ENCODE measurements at regions not wholly inside any gene's neighbourhood (a gene's known extent, or its start where the extent isn't known, plus 50 kb on each side); places are given as distances from the start of the nearest gene placed in this dataset.
"Not testable (repeated sequence)": the region's sequence is repeated elsewhere in the genome, so short reads cannot be mapped to it uniquely, and the experiment has no call there.

- no peak for DNase-seq (ENCODE audit: low read depth in 2 of 2, low spot score in 1 of 2)
Measured at GRCh38 chr20:39738651-39739050, 776.5 kb downstream of the DHX35 start.

DNA sequence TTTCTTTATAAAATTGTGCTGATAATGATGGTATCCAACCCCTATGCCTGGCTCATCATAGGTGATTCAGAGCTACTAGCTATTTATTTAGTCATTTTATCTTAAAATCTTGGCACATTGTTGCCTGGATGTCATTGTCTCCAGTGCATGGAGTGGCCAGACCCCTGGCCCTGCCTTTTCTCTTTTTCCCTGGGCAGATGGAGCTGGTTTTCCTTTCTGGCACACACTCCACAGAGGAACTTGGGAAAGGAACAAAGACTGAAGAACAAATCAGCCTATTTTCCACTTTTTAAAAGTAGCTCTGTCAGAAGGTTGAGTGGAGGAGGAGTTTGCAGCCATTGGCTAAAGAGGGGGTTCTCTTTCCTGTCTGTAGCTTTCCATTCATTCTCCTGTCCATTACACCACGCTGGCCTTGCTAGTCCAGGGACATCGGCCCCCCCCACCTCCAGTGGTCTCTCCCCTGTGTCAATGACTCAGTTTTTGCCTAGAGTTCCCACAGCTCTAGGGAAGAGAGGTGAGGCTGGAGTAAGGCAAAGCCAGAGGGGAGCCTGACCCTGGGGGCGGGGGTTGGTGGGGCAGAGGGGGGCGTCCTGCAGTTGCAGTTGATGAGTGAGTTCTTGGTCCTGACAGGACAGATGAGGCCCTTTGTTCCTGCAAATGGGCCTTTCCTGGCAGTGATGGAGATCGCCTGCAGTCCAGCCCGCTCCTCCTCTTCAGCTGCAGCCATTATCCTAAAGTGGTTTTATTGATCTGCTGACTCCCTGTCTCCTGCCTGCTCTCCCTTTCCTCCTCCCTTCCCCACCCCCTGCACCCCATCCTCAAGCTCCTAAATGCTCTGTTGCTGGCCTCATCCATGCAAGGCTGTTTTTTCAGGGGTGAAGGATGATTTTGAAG, 774.5 kb downstream of the DHX35 start:
- DNase-seq (ENCODE audit: low read depth in 2 of 2, low spot score in 1 of 2), result no peak

DNA sequence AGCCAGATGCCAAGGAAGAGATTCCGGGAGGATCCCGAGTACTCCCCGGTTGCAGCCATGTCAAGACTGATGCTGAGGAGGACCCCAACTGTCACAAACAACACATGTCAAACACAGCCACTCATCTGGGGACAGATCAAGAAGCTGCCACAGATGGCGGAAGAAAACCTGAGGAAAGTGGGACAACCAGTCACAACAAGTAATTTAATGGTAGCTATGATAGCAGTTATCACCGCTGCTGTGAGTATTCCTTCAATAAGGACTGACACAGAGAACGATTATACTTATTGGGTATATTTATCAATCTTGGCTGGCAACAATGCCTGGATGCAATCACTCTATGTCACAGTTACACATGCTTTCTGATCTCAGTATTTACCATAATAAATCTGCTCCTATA, 763.4 kb downstream of the DHX35 start:
- DNase-seq (ENCODE audit: low read depth in 2 of 2, low spot score in 1 of 2), result not testable (repeated sequence)

DNA sequence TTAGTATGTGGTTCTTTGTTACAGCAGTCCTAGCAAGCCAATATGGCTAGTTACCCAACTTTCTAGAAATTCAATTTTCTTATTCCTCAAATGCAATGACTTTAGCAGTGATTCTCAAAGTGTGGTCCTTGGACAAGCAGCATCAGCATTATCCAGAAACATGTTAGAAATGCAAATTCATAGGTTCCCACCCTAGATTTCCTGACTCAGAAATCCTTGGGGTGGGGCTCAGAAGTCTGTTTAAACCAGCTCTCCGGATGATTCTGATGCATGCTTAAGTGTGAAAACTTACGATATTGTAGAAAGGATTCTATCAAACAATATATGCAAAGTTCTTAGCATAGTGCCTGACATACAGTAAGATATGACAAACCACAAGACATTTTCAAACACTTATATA, 757.1 kb downstream of the DHX35 start:
- no peak for DNase-seq (ENCODE audit: low read depth in 2 of 2, low spot score in 1 of 2)

GRCh38 chr20:39717936-39718335, 755.8 kb downstream of the DHX35 start:
- DNase-seq (ENCODE audit: low read depth in 2 of 2, low spot score in 1 of 2), result no peak

- no peak for DNase-seq (ENCODE audit: low read depth in 2 of 2, low spot score in 1 of 2)
Measured at GRCh38 chr20:39716796-39717341, 754.7 kb downstream of the DHX35 start.

GRCh38 chr20:39713076-39713840, 751.1 kb downstream of the DHX35 start:
- DNase-seq (ENCODE audit: low read depth in 2 of 2, low spot score in 1 of 2), result no peak

DNA sequence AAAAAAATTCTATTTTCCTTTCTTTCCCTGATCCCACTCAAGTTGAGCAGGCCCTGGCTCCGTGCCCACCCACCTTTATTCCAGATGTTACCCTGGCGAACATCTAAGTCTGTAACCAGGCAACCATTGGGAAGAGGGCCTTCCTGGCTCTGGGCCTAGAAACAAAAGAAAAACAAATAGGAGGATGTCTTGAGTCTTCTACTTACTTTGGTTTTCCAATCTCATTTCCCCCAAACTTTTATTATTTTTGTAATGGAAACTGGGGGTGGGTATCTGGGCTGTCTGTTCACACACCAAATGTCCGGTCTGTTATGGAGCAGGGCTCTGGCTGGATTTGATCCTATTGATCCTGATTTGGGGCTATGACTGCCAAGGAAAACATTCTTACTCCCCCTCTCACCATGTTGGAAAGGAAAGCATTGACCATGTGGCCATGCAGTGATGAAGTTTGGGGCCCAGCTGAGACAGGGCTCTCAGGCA, 744.1 kb downstream of the DHX35 start:
- DNase-seq (ENCODE audit: low read depth in 2 of 2, low spot score in 1 of 2), result no peak

- DNase-seq (ENCODE audit: low read depth in 2 of 2, low spot score in 1 of 2), result no peak
Measured at GRCh38 chr20:39705032-39705431, 742.9 kb downstream of the DHX35 start.

GRCh38 chr20:39703357-39703756, 741.2 kb downstream of the DHX35 start:
- not testable (repeated sequence) for DNase-seq (ENCODE audit: low read depth in 2 of 2, low spot score in 1 of 2)

GRCh38 chr20:39702701-39703349, 740.7 kb downstream of the DHX35 start:
- no peak for DNase-seq (ENCODE audit: low read depth in 2 of 2, low spot score in 1 of 2)

DNA sequence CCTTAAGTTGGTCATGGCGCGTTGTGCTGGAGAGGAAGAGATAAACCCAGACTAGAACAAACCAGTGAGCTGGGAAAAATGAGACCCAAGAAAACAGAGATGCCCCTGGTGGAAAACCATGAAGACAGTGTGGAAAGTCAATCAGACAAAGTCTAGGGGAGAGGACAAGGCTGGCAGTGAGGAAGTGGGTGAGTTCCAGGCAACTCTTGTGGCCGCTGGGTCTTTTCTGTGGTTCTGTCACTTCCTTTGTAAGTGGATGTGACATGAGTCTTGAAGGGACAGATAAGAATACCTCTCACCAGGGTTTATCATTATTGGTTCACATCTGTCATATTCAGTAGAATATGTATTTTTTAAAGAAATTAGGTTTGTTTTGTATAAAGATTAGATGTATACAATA, 738.4 kb downstream of the DHX35 start:
- DNase-seq (ENCODE audit: low read depth in 2 of 2, low spot score in 1 of 2), result no peak

DNA sequence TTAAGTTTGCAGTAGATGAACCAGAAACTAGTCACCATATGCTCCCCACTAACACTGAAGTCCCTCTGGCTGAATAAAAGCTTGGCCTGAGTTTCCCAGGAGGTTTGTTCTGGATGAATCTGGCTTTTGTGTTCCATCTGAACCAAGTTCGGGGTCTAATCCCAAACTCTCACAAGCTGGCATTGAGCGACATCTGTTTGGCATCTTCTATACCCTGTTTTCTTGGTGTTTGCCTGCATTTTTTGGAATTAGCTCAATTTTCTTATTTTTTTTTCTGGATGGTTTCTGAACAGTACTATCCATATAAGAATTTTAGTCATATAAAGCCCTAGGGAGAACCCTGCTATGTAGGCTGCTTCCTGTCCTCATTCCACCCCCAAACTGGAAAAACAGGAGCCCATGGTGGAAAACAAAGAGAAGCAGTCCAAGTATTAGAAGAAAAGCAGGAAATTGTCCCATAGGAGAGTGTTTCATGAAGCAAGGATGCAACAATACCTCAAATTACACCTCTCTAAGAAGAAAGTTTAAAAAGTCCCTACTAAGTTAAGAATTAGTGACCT, 737.1 kb downstream of the DHX35 start:
- DNase-seq (ENCODE audit: low read depth in 2 of 2, low spot score in 1 of 2), result no peak

DNA sequence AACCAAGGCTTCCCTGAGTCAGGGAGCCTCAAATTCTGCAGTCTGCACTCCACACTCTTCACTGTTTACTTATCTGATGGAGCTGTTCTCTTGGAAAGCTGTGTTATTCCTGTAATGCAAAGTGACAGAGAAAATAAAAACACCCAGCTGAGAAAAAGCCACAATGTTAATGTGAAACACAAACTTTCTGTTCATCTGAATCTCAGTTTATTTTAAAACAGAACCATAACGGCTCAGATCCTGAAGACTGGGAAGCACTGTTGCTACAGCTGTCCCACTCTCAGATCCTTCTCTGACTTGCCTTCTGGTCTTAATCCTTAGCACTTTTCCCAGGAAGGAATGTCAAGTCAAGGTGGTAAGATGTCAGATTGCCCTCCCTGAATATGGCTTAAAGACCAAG, 736.6 kb downstream of the DHX35 start:
- DNase-seq (ENCODE audit: low read depth in 2 of 2, low spot score in 1 of 2), result no peak

- no peak for DNase-seq (ENCODE audit: low read depth in 2 of 2, low spot score in 1 of 2)
Measured at GRCh38 chr20:39691151-39691862, 729.2 kb downstream of the DHX35 start.

DNA sequence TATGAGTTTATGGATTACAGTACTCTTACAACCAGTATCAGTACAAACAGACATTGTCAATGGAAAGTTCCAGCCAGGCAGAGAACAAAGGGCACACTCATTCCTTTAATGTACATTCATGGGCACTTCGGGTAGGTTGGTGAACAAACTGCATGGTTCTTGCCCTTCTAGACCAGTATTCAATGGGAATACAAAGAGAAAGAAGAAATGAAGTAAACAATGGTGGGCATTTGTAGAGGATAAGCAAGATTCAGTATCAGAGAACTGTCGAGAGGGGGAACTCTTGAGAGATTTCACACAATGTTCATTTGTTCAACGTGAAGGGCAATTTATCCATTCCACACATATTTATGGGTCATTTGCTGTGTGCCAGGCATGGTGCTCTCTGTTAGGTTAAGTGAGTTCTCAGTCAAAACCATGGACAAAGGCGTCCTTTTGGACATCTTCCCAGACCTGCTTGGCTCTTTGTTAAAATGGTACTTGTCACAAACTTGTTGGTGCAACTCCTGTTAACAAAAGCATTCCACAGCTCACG, 714.8 kb downstream of the DHX35 start:
- no peak for DNase-seq (ENCODE audit: low read depth in 2 of 2, low spot score in 1 of 2)

DNA sequence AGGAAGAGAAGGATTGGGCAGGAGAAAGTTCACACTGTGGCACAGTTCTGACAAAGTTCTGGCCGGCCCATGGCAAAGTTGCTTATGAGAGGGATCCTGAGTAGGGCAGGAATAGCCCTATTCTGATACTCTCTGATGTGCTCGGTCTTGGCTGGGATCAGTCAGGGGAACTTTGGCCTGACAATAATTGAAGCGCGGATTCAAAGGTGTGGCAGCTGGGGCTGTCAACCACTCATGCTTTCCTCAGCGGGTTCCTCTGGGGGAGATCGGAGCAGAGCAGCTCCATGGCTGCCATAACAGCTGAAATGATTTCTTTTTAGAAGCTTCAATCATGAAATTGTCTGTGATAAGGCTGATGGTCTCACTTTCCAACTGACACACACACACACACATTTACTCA, 714.1 kb downstream of the DHX35 start:
- no peak for DNase-seq (ENCODE audit: low read depth in 2 of 2, low spot score in 1 of 2)

DNA sequence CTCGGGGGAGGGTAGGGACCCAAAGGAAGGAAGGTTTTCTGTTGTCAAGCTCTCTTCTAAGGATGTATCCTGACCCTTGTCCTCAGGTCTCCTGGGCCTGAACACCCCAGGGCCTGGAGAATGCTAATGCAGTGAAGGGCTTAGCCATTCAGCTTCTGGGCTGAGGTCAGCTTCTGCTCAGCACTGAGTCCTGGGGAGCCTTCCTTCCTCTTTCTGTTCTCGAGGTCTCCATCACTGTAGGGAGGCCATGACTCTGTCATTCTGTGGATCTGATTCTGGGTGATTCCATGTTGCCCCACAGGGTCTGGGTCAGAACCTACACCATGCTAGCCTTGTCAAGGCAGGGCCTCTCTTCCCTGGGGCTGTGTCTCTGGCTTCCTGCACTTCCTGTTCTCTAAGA, 712.7 kb downstream of the DHX35 start:
- no peak for DNase-seq (ENCODE audit: low read depth in 2 of 2, low spot score in 1 of 2)

DNA sequence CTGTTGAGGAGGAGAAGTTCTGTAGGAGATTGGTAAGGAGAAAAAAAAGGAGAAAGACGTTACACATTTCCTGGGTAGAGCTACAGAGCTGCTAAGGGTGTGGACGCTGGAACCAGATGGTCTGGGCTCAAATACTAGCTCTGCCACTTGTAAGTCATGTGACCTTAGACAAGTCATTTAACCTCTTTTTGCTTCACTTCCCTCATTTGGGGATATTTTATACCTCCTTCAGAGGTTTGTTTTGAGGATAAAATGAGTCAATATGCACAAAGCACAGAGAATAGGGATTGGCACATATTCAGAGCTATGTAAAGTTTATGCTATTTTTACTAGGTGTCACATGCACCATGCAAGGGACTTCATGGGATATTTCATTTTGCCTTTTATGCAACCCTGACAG, 708.8 kb downstream of the DHX35 start:
- no peak for DNase-seq (ENCODE audit: low read depth in 2 of 2, low spot score in 1 of 2)

DNA sequence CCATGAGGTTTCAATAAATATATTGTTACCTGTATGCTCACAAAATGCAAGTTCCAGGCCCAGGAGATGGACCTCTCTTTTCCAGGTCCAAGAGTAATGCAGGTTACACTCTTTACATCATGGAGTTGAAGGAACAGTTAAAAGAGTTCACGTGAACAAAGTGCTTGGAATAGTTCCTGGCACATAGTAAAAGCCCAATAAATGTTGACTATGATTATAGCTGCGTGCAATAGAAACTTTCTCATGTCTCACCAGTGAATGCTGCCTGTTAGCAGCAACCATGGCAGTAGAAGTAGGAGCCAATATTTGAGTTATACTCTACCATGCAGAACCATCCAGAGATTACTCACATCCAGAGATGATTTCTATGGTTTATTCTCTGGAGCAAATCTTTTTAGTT, 707.5 kb downstream of the DHX35 start:
- no peak for DNase-seq (ENCODE audit: low read depth in 2 of 2, low spot score in 1 of 2)

Data from stimulated activated CD8-positive, alpha-beta memory T cell treated with anti-CD3 and anti-CD28 coated beads, Interleukin-4, amount 100 ng/mL, for 4 hours (primary cell).